ENCODE measurements at regions not wholly inside any gene's neighbourhood (a gene's known extent, or its start where the extent isn't known, plus 50 kb on each side); places are given as distances from the start of the nearest gene placed in this dataset.
"Not testable (repeated sequence)": the region's sequence is repeated elsewhere in the genome, so short reads cannot be mapped to it uniquely, and the experiment has no call there.

DNA sequence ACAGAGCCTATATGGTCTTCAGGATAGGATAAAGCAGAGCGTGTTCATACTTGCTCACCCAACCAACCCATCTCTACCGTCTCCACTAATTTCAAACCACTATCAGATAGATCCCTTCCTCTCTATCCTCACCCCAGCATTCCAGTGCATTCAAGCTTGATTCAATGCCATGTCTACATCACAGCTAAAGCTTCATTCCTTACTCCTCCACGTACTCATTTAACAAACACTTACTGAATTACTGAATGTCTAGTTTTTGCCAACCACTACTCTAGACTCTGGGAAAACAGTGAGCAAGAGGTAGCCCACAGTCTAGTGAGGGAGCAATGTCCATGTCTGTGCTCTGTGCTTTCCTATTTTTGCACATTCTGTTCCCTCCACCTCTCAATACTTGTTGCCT is 163.5 kb upstream of the MSX2 start:
- no peak for DNase-seq
- intact Hi-C loops (cut with DNase I), result no loop called here
- no peaks in the 10 kb centered on the region for H3K36me3 ChIP-seq
- H3K4me3 ChIP-seq, result no peak overlapping the region
- 57 to 66% (median 60%) methylated on average over 3 of the region's 3 CpGs for whole genome bisulfite sequencing, 3 donors
- H3K4me1 ChIP-seq (ENCODE audit: insufficient read depth), result no peaks in the 10 kb centered on the region
- TF ChIP-seq POLR2A (IDR thresholded peaks at IDR 0.05) (no peak), EP300 (IDR thresholded peaks at IDR 0.05) (no peak), CTCF (IDR thresholded peaks at IDR 0.05) (no peak)
- H3K27ac ChIP-seq, result no peak overlapping the region
- H3K9me3 ChIP-seq, result no peaks in the 10 kb centered on the region
- no peaks in the 10 kb centered on the region for H3K27me3 ChIP-seq

- H3K27me3 ChIP-seq; H3K27ac ChIP-seq; intact Hi-C loops (cut with DNase I); H3K36me3 ChIP-seq; DNase-seq; H3K4me3 ChIP-seq; H3K4me1 ChIP-seq (ENCODE audit: insufficient read depth); H3K9me3 ChIP-seq: not testable (repeated sequence)
- whole genome bisulfite sequencing, 3 donors, result 67 to 74% (median 72%) methylated on average over 6 of the region's 6 CpGs
These were observed 161.3 kb upstream of the MSX2 start for GRCh38 chr5:174563040-174563439.

DNA sequence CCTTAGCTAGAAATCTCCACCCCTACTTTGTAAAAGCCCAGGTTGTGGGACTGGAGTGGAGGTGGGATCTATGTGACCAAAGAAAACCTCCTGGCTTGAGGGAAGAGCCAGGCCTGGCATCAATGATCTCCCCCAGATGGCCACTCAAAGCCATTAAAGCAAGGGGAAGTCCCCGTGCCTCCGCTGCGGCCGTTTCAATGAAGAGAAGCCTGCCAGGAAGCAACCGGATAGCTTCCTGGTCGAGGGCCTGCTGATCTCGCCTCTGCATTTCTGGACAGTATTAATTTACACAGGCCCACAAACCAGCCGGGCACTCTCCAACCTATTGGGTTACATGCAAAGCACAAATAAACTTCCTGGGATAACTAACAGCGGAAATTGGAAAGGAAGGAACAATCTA is 160.5 kb upstream of the MSX2 start:
- Histone ChIP-seq H3K36me3 (no peaks in the 10 kb centered on the region), H3K4me1 (ENCODE audit: insufficient read depth) (no peaks in the 10 kb centered on the region), H3K9me3 (no peaks in the 10 kb centered on the region), H3K4me3 (no peak overlapping the region), H3K27me3 (no peaks in the 10 kb centered on the region), H3K27ac (no peak overlapping the region)
- 37 to 48% (median 41%) methylated on average over 9 of the region's 9 CpGs for WGBS, 3 donors
- DNase-seq, result no peak
- intact Hi-C loops (cut with DNase I), result no loop called here
- no peak for TF ChIP-seq POLR2A (IDR thresholded peaks at IDR 0.05)
- TF ChIP-seq CTCF (IDR thresholded peaks at IDR 0.05), result no peak
- TF ChIP-seq EP300 (IDR thresholded peaks at IDR 0.05), result no peak

GRCh38 chr5:174567506-174568141 is 156.8 kb upstream of the MSX2 start:
- Histone ChIP-seq H3K4me1 (ENCODE audit: insufficient read depth) (no peaks in the 10 kb centered on the region), H3K36me3 (no peaks in the 10 kb centered on the region), H3K27ac (no peak overlapping the region), H3K27me3 (no peaks in the 10 kb centered on the region), H3K9me3 (no peaks in the 10 kb centered on the region), H3K4me3 (no peak overlapping the region)
- intact Hi-C loops (cut with DNase I), result no loop called here
- 80 to 93% (median 83%) methylated on average over 7 of the region's 7 CpGs for WGBS, 3 donors
- TF ChIP-seq POLR2A (IDR thresholded peaks at IDR 0.05), result no peak
- no peak for TF ChIP-seq CTCF (IDR thresholded peaks at IDR 0.05)
- no peak for TF ChIP-seq EP300 (IDR thresholded peaks at IDR 0.05)
- no peak for DNase-seq

DNA sequence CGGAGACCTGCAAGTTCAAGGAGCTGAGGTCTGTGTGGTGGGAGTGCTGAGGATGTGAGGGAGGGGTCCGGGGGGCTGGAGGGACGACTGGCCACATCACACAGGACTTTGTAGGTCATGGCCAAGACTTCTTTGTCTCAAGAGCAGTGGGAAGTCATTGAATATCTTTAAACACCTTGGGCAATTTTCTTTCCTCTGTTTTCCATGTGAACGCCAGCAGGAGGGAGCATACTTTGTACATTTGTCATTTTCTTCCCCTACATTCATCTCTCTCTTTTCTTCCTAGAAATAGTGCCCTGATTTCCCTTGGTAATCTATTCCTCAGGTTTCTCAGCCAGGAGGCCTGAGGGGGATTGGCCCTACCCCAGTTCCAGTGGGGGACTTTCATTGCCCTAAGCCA is 153.7 kb upstream of the MSX2 start:
- no peaks in the 10 kb centered on the region for H3K9me3 ChIP-seq
- DNase-seq, result no peak
- TF ChIP-seq CTCF (IDR thresholded peaks at IDR 0.05), result no peak
- no peak for TF ChIP-seq EP300 (IDR thresholded peaks at IDR 0.05)
- no peak for TF ChIP-seq POLR2A (IDR thresholded peaks at IDR 0.05)
- no peaks in the 10 kb centered on the region for H3K4me1 ChIP-seq (ENCODE audit: insufficient read depth)
- H3K4me3 ChIP-seq, result no peak overlapping the region
- intact Hi-C loops (cut with DNase I), result no loop called here
- no peaks in the 10 kb centered on the region for H3K36me3 ChIP-seq
- H3K27ac ChIP-seq, result no peak overlapping the region
- 68 to 77% (median 74%) methylated on average over 4 of the region's 4 CpGs for whole genome bisulfite sequencing, 3 donors
- no peaks in the 10 kb centered on the region for H3K27me3 ChIP-seq
